ENCODE measurements at regions not wholly inside any gene's neighbourhood (a gene's known extent, or its start where the extent isn't known, plus 50 kb on each side); places are given as distances from the start of the nearest gene placed in this dataset.

DNA sequence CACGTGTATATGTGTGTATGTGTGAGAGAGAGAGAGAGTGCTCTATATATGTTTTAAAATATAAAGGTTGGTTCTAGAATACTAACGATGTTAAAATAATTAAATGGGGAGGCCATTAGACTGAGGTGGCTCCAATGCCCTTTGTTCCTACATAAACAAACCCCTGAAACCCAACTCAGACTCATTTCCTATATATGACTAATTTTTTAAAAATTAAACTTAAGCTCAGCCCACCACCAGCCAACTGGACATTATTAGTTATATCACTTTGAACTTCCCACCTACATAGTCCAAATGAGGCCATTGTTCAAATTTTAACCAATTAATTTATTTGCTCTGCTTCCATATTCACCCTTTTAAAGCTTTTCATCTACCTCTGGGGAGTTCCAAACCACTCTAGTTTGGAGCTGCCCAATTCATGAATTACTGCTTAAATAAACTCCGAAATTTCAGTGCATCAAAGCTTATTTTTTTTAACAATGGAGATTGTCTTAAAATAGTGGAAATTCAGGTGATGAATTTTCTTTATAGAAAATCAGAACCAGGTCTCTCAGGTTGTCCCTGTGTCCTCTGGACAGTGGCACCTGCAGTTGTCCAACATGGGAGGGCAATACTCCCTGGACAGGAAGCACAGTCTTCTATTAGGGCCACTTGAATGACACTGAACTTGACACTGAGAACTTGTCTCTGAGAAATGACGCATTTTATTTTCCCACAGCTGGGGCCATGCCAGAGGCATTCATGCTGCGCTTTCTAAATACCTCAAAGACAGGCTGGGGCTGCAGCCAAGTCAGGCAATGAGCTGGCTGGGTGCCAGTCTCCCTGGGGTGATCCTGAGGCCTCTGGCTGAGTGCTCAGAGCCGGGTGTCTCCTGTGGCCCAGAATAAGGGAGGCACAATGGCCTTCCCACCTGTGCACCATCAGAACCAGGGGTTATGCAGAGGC lies 109.5 kb upstream of the TMEM72 start:
- no peaks in the 10 kb centered on the region for H4K20me1 ChIP-seq (ENCODE audit: insufficient read depth, poor library complexity, severe bottlenecking)
- H3K79me2 ChIP-seq = no peaks in the 10 kb centered on the region
- peak; percentile 48 for DNase-seq (ENCODE audit: low spot score)
- WGBS (ENCODE audit: low lambda C conversion rate, missing lambda C conversion rate) = 68% methylated on average over 6 of the region's 6 CpGs
- TF ChIP-seq EZH2 (IDR thresholded peaks at IDR 0.05; ENCODE audit: borderline replicate concordance) = no peak
- TF ChIP-seq, protein P1, sequence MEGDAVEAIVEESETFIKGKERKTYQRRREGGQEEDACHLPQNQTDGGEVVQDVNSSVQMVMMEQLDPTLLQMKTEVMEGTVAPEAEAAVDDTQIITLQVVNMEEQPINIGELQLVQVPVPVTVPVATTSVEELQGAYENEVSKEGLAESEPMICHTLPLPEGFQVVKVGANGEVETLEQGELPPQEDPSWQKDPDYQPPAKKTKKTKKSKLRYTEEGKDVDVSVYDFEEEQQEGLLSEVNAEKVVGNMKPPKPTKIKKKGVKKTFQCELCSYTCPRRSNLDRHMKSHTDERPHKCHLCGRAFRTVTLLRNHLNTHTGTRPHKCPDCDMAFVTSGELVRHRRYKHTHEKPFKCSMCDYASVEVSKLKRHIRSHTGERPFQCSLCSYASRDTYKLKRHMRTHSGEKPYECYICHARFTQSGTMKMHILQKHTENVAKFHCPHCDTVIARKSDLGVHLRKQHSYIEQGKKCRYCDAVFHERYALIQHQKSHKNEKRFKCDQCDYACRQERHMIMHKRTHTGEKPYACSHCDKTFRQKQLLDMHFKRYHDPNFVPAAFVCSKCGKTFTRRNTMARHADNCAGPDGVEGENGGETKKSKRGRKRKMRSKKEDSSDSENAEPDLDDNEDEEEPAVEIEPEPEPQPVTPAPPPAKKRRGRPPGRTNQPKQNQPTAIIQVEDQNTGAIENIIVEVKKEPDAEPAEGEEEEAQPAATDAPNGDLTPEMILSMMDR (IDR thresholded peaks at IDR 0.05; ENCODE audit: poor library complexity) = no peak
- TF ChIP-seq EZH2phosphoT487 (IDR thresholded peaks at IDR 0.05; ENCODE audit: low read depth, severe bottlenecking, unreplicated experiment) = no peak
- H3K27ac ChIP-seq = no peak overlapping the region
- no peaks in the 10 kb centered on the region for H3K27me3 ChIP-seq
- H3K9me3 ChIP-seq (ENCODE audit: low read depth) = no peaks in the 10 kb centered on the region
- H3K4me1 ChIP-seq (ENCODE audit: insufficient read depth) = no peaks in the 10 kb centered on the region
- H3K4me3 ChIP-seq = no peak overlapping the region
- H3K4me2 ChIP-seq = no peak overlapping the region
- H3K9me2 ChIP-seq (replicated peaks; ENCODE audit: insufficient read depth) = no peaks in the 10 kb centered on the region
- H2AFZ ChIP-seq = no peak overlapping the region
- H3K36me3 ChIP-seq (replicated peaks; ENCODE audit: insufficient read depth, low read depth) = no peaks in the 10 kb centered on the region

- DNase-seq (ENCODE audit: low spot score) = no peak
- no peaks in the 10 kb centered on the region for H3K9me3 ChIP-seq (ENCODE audit: low read depth)
- no peak overlapping the region for H3K4me3 ChIP-seq
- H3K4me2 ChIP-seq = no peak overlapping the region
- H3K27me3 ChIP-seq = no peaks in the 10 kb centered on the region
- no peak overlapping the region for H3K27ac ChIP-seq
- H3K4me1 ChIP-seq (ENCODE audit: insufficient read depth) = no peaks in the 10 kb centered on the region
- H3K9me2 ChIP-seq (replicated peaks; ENCODE audit: insufficient read depth) = no peaks in the 10 kb centered on the region
- no peaks in the 10 kb centered on the region for H3K79me2 ChIP-seq
- H4K20me1 ChIP-seq (ENCODE audit: insufficient read depth, poor library complexity, severe bottlenecking) = no peaks in the 10 kb centered on the region
- TF ChIP-seq EZH2phosphoT487 (IDR thresholded peaks at IDR 0.05; ENCODE audit: low read depth, severe bottlenecking, unreplicated experiment) (no peak), EZH2 (IDR thresholded peaks at IDR 0.05; ENCODE audit: borderline replicate concordance) (no peak)
- TF ChIP-seq, protein P1 (IDR thresholded peaks at IDR 0.05; ENCODE audit: poor library complexity) = no peak
- H2AFZ ChIP-seq = no peak overlapping the region
- H3K36me3 ChIP-seq (replicated peaks; ENCODE audit: insufficient read depth, low read depth) = no peaks in the 10 kb centered on the region
- 80% methylated on average over 2 of the region's 2 CpGs for WGBS (ENCODE audit: low lambda C conversion rate, missing lambda C conversion rate)
These were observed 107.3 kb upstream of the TMEM72 start for GRCh38 chr10:44803862-44804261.

DNA sequence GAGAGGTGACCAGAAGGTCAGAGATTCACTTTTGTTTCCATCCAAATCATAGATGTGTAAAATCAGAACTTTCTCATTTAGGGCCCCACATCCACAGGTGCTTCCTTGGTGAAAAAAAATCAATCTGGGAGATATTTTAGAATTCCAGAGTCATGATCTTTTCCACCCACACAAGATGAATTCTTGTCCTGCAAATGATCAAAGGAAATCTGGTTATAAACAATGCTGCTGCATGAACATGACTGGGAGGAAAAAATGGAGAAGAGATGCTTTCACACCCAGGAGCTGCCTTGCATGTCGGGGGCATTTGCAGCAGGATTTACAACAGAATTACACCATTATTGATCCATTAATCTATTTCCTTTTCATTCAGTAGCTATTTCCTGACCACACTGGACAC lies 106.5 kb upstream of the TMEM72 start:
- no peak overlapping the region for H3K4me3 ChIP-seq
- H3K27ac ChIP-seq = no peak overlapping the region
- no peaks in the 10 kb centered on the region for H3K27me3 ChIP-seq
- DNase-seq (ENCODE audit: low spot score) = no peak
- no peaks in the 10 kb centered on the region for H4K20me1 ChIP-seq (ENCODE audit: insufficient read depth, poor library complexity, severe bottlenecking)
- no peaks in the 10 kb centered on the region for H3K79me2 ChIP-seq
- no peaks in the 10 kb centered on the region for H3K9me2 ChIP-seq (replicated peaks; ENCODE audit: insufficient read depth)
- 63% methylated on average over 1 of the region's 1 CpG for WGBS (ENCODE audit: low lambda C conversion rate, missing lambda C conversion rate)
- no peak overlapping the region for H3K4me2 ChIP-seq
- no peaks in the 10 kb centered on the region for H3K4me1 ChIP-seq (ENCODE audit: insufficient read depth)
- no peaks in the 10 kb centered on the region for H3K9me3 ChIP-seq (ENCODE audit: low read depth)
- TF ChIP-seq EZH2phosphoT487 (IDR thresholded peaks at IDR 0.05; ENCODE audit: low read depth, severe bottlenecking, unreplicated experiment) (no peak), EZH2 (IDR thresholded peaks at IDR 0.05; ENCODE audit: borderline replicate concordance) (no peak)
- TF ChIP-seq, protein P1 (IDR thresholded peaks at IDR 0.05; ENCODE audit: poor library complexity) = no peak
- H2AFZ ChIP-seq = no peak overlapping the region
- no peaks in the 10 kb centered on the region for H3K36me3 ChIP-seq (replicated peaks; ENCODE audit: insufficient read depth, low read depth)

All from hepatocyte (in vitro differentiated cells).